SK-N-SH treated with all-trans-retinoic acid at 6 μM for 48 hours (cell line): ENCODE measurements at regions not wholly inside any gene's neighbourhood (a gene's known extent, or its start where the extent isn't known, plus 50 kb on each side); places are given as distances from the start of the nearest gene placed in this dataset.

Experiments used
- ARNTL ChIP-seq: fragments of 450-650 bp; formaldehyde crosslinking; IDR thresholded peaks from 2 replicates; pipeline ENCODE4 v1.5.0; 2020; ENCODE audit warnings: low read depth, mild to moderate bottlenecking, moderate library complexity, borderline replicate concordance
- RARB ChIP-seq: fragments of 250-450 bp; sonication (Bioruptor Pico); IDR thresholded peaks from 2 replicates; pipeline ENCODE4 v1.8.0; 2021; ENCODE audit warnings: mild to moderate bottlenecking, moderate library complexity
- SNAI2 ChIP-seq: fragments of 250-450 bp; sonication (Bioruptor Pico); IDR thresholded peaks from 2 replicates; pipeline ENCODE4 v1.5.0; 2020; ENCODE audit warnings: mild to moderate bottlenecking, moderate library complexity
- ZFP30 ChIP-seq: fragments of 450-650 bp; formaldehyde crosslinking; IDR thresholded peaks from 2 replicates; pipeline ENCODE4 v1.5.0; 2022; ENCODE audit warnings: mild to moderate bottlenecking, moderate library complexity
- ZNF70 ChIP-seq: fragments of 450-650 bp; formaldehyde crosslinking; IDR thresholded peaks from 2 replicates; pipeline ENCODE4 v1.5.0; 2020; ENCODE audit warnings: mild to moderate bottlenecking, moderate library complexity
- TF ChIP-seq, protein P1 (sequence below): fragments of 250-450 bp; sonication (Bioruptor Pico); IDR thresholded peaks from 2 replicates; pipeline ENCODE4 v1.8.0; 2020; ENCODE audit warnings: mild to moderate bottlenecking, moderate library complexity, borderline replicate concordance
- TF ChIP-seq, protein P2 (sequence below): fragments of 250-450 bp; sonication (Bioruptor Pico); IDR thresholded peaks from 2 replicates; pipeline ENCODE4 v1.5.1; 2020; ENCODE audit warnings: low read depth, mild to moderate bottlenecking, moderate library complexity
- TF ChIP-seq, protein P3 (sequence below): fragments of 250-450 bp; sonication (Bioruptor Pico); IDR thresholded peaks from 2 replicates; pipeline ENCODE4 v1.5.0; 2020; ENCODE audit warnings: mild to moderate bottlenecking, moderate library complexity

DNA sequence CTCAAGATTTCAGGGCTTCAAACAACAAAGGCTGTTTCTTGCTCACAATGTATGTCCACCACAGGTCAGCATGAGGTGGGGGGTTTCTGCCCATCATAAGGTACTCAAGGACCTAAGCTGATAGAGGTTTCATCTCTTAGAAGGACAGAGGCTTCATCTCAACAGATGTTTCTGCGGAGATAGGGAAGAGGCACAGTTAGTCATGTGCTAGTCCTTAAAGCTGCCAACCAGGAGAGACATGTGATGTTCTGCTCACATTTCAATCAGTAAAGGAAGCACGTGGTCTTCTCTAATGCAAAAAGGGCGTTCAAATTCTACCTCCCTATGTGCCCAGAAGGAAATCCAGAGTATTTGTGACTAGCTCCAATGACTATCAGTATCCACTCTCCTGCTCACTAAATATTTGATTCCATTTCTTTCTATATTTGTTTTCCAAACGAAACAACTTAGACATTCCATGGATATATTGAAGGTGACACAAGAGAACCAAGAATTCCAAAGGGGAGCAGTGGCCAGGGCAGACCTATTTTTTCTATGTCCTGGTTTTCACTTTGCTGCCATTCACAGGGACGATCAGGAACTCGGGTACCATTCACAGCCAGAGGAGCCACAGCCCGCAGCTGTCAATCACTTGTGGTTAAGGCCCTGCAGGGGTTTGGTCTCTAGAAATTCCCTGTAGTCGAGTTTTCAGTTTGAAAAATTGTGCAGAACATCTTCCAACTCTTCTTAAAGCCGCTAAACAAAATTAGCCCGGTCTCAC is 173.2 kb upstream of the FOXA2 start:
- TF ChIP-seq ZFP30 (CRISPR knock-in tag) (no peak), SNAI2 (no peak), ARNTL (CRISPR knock-in tag) (no peak), ZNF70 (CRISPR knock-in tag) (no peak), RARB (CRISPR knock-in tag) (no peak)
- TF ChIP-seq, protein P1, sequence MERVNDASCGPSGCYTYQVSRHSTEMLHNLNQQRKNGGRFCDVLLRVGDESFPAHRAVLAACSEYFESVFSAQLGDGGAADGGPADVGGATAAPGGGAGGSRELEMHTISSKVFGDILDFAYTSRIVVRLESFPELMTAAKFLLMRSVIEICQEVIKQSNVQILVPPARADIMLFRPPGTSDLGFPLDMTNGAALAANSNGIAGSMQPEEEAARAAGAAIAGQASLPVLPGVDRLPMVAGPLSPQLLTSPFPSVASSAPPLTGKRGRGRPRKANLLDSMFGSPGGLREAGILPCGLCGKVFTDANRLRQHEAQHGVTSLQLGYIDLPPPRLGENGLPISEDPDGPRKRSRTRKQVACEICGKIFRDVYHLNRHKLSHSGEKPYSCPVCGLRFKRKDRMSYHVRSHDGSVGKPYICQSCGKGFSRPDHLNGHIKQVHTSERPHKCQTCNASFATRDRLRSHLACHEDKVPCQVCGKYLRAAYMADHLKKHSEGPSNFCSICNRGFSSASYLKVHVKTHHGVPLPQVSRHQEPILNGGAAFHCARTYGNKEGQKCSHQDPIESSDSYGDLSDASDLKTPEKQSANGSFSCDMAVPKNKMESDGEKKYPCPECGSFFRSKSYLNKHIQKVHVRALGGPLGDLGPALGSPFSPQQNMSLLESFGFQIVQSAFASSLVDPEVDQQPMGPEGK (CRISPR knock-in tag) = no peak
- TF ChIP-seq, protein P2, sequence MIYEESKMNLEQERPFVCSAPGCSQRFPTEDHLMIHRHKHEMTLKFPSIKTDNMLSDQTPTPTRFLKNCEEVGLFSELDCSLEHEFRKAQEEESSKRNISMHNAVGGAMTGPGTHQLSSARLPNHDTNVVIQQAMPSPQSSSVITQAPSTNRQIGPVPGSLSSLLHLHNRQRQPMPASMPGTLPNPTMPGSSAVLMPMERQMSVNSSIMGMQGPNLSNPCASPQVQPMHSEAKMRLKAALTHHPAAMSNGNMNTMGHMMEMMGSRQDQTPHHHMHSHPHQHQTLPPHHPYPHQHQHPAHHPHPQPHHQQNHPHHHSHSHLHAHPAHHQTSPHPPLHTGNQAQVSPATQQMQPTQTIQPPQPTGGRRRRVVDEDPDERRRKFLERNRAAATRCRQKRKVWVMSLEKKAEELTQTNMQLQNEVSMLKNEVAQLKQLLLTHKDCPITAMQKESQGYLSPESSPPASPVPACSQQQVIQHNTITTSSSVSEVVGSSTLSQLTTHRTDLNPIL (CRISPR knock-in tag) = no peak
- TF ChIP-seq, protein P3, sequence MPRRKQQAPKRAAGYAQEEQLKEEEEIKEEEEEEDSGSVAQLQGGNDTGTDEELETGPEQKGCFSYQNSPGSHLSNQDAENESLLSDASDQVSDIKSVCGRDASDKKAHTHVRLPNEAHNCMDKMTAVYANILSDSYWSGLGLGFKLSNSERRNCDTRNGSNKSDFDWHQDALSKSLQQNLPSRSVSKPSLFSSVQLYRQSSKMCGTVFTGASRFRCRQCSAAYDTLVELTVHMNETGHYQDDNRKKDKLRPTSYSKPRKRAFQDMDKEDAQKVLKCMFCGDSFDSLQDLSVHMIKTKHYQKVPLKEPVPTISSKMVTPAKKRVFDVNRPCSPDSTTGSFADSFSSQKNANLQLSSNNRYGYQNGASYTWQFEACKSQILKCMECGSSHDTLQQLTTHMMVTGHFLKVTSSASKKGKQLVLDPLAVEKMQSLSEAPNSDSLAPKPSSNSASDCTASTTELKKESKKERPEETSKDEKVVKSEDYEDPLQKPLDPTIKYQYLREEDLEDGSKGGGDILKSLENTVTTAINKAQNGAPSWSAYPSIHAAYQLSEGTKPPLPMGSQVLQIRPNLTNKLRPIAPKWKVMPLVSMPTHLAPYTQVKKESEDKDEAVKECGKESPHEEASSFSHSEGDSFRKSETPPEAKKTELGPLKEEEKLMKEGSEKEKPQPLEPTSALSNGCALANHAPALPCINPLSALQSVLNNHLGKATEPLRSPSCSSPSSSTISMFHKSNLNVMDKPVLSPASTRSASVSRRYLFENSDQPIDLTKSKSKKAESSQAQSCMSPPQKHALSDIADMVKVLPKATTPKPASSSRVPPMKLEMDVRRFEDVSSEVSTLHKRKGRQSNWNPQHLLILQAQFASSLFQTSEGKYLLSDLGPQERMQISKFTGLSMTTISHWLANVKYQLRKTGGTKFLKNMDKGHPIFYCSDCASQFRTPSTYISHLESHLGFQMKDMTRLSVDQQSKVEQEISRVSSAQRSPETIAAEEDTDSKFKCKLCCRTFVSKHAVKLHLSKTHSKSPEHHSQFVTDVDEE (CRISPR knock-in tag) = no peak
